K562 (cell line): ENCODE measurements at regions not wholly inside any gene's neighbourhood (a gene's known extent, or its start where the extent isn't known, plus 50 kb on each side); places are given as distances from the start of the nearest gene placed in this dataset.

Experiments
- ATAC-seq: fragments of 200-7000 bp; cut with Tn5 transposase; 3 replicates; pipeline ENCODE4 v1.9.1; 2020; ENCODE audit warnings: moderate library complexity
- BruUV-seq: library from RNA; stranded (reverse); fragments of 400-500 nt; replicated peaks from 2 replicates; lab custom pipeline; 2021; lab: Mats Ljungman, UMichigan
- CTCF ChIA-PET: fragments of 300-600 bp; formaldehyde crosslinking; extraction: SDS; loops from one replicate; lab custom pipeline; 2021; ENCODE audit warnings: low intra/inter-chr PET ratio; lab: Yijun Ruan, JAX
- POLR2A ChIA-PET: fragments of 300-600, 350-650 bp; sonication (Branson Sonifier 250); formaldehyde crosslinking; extraction: SDS; loops from one replicate; lab custom pipeline; 2021; ENCODE audit warnings: antibody characterized with exemption, inconsistent platforms; lab: Yijun Ruan, JAX
- DNase-seq, 4 experiments: peaks; one replicate each; pipeline versions ENCODE4 v3.0.0 to v3.0.0-alpha.2; 2011 to 2018; ENCODE audit warnings: low spot score in 3 of 4, mixed read lengths in 3 of 4; ENCODE audit errors: extremely low read depth in 1 of 4
- FAIRE-seq: peaks from 2 replicates; lab custom pipeline; 2011; peaks lifted over from hg19 to GRCh38; lab: Jason Lieb, UNC
- H2AFZ ChIP-seq: 2 replicates; pipeline ENCODE4 v1.6.0; 2011; ENCODE audit warnings: low read depth, low read length, control low read depth, inconsistent platforms
- H3K27ac ChIP-seq: fragments of 200-600 bp; 3 replicates; pipeline ENCODE4 v1.8.0; 2011; ENCODE audit warnings: low read depth, mild to moderate bottlenecking, control low read depth, inconsistent platforms, low read length, moderate library complexity, mixed read lengths; ENCODE audit errors: extremely low read depth
- H3K27me3 ChIP-seq, 2 experiments: fragments of 300-600 bp in 1 of 2; 2 replicates in 1 of 2; 3 replicates in 1 of 2; pipeline versions ENCODE4 v1.6.0 to v1.8.0; 2011; ENCODE audit warnings: inconsistent platforms in 2 of 2, low read length in 2 of 2, mild to moderate bottlenecking in 1 of 2, mixed read lengths in 1 of 2, moderate library complexity in 1 of 2; ENCODE audit not compliant: control insufficient read depth in 2 of 2, insufficient read depth in 2 of 2
- H3K36me3 ChIP-seq: fragments of 300-600 bp; 3 replicates; pipeline ENCODE4 v1.8.0; 2011; ENCODE audit warnings: mild to moderate bottlenecking, low read length, inconsistent platforms; ENCODE audit not compliant: control insufficient read depth, insufficient read depth
- H3K4me1 ChIP-seq, 2 experiments: fragments of 200-600 bp in 1 of 2; replicated peaks in 1 of 2; 2 replicates in 1 of 2; 3 replicates in 1 of 2; pipeline versions ENCODE4 v1.5.1 to v1.8.0; 2011; ENCODE audit warnings: inconsistent platforms in 2 of 2, low read length in 2 of 2, mild to moderate bottlenecking in 1 of 2, mixed read lengths in 1 of 2, moderate library complexity in 1 of 2; ENCODE audit not compliant: control insufficient read depth in 2 of 2, insufficient read depth in 2 of 2
- H3K4me2 ChIP-seq: 2 replicates; pipeline ENCODE4 v1.6.1; 2011; ENCODE audit warnings: low read length, control low read depth, inconsistent platforms, mixed read lengths; ENCODE audit not compliant: insufficient read depth
- H3K4me3 ChIP-seq: fragments of 200-600 bp; sonication (generic), shearing (Covaris generic); 2 replicates; pipeline ENCODE4 v1.5.1; 2016; ENCODE audit warnings: control low read depth, inconsistent platforms
- H3K79me2 ChIP-seq: fragments of 200-600 bp; 3 replicates; pipeline ENCODE4 v1.8.0; 2011; ENCODE audit warnings: low read length, inconsistent platforms; ENCODE audit not compliant: control insufficient read depth, insufficient read depth
- H3K9ac ChIP-seq, 2 experiments: 2 replicates each; pipeline versions ENCODE4 v1.6.0 to v1.6.1; 2011; ENCODE audit warnings: low read depth in 2 of 2, low read length in 2 of 2, control low read depth in 1 of 2, inconsistent platforms in 1 of 2, mild to moderate bottlenecking in 1 of 2, mixed read lengths in 1 of 2; ENCODE audit not compliant: insufficient read depth in 1 of 2
- H3K9me1 ChIP-seq: one replicate; pipeline ENCODE4 v1.6.0; 2011; ENCODE audit warnings: inconsistent platforms, mild to moderate bottlenecking, low read length, moderate library complexity; ENCODE audit not compliant: control insufficient read depth, insufficient read depth
- H3K9me3 ChIP-seq: replicated peaks from 2 replicates; pipeline ENCODE4 v1.5.1; 2011; ENCODE audit warnings: low read depth, low read length, inconsistent platforms; ENCODE audit not compliant: control insufficient read depth, insufficient read depth
- H4K20me1 ChIP-seq: replicated peaks from 2 replicates; pipeline ENCODE4 v1.6.1; 2011; ENCODE audit warnings: low read length, inconsistent platforms, mixed read lengths; ENCODE audit not compliant: control insufficient read depth, insufficient read depth
- EGR1 ChIP-seq: fragments of 450-650 bp; conservative IDR thresholded peaks from 2 replicates; pipeline ENCODE4 v1.6.1; 2017; ENCODE audit warnings: mild to moderate bottlenecking
- GTF2B ChIP-seq: IDR thresholded peaks from 2 replicates; pipeline ENCODE4 v1.6.1; 2011; ENCODE audit not compliant: insufficient read length; ENCODE audit errors: extremely low read depth
- JUN ChIP-seq, 2 experiments: sonication (generic) in 1 of 2; formaldehyde crosslinking in 1 of 2; IDR thresholded peaks; 2 replicates each; pipeline versions ENCODE4 v1.6.1 to v1.8.0; 2012 to 2022; ENCODE audit warnings: borderline replicate concordance in 2 of 2, mild to moderate bottlenecking in 2 of 2, improper control_type of control experiment in 1 of 2, low read depth in 1 of 2, low read length in 1 of 2, missing genetic modification reagents in 1 of 2
- LARP7 ChIP-seq: fragments of 450-650 bp; IDR thresholded peaks from 2 replicates; pipeline ENCODE4 v1.6.1; 2016
- ZNF12 ChIP-seq: sonication (generic); formaldehyde crosslinking; IDR thresholded peaks from 2 replicates; pipeline ENCODE4 v1.4.0; 2020; ENCODE audit warnings: mild to moderate bottlenecking, missing genetic modification reagents
- WGBS: fragments of 100-300 bp; shearing (Covaris generic); methylation state at CpG from one replicate; pipeline ENCODE4 v1.1.6; 2016; ENCODE audit warnings: low coverage, mixed read lengths; ENCODE audit not compliant: insufficient coverage; ENCODE audit errors: missing lambda C conversion rate; 5-methylcytosine and 5-hydroxymethylcytosine counted together
- in situ Hi-C: fragments of 300-500 bp; cut with MboI; formaldehyde crosslinking; loops from 4 replicates; pipeline ENCODE4 v1.15.0; 2018; ENCODE audit warnings: inconsistent platforms, mixed read lengths
- intact Hi-C: fragments of 100-400 bp; cut with micrococcal nuclease; formaldehyde crosslinking; loops from 2 replicates; pipeline ENCODE4 v1.14.2; 2022

- Histone ChIP-seq H2AFZ (no peak overlapping the region), H3K9me1 (no peaks in the 10 kb centered on the region), H3K27me3 (peaks cover 0 to 3% of the 10 kb centered on the region in 2 experiments; a peak in 1 of 5 replicates), H3K27ac (no peak overlapping the region), H3K36me3 (no peaks in the 10 kb centered on the region), H3K79me2 (no peaks in the 10 kb centered on the region), H3K9me3 (no peaks in the 10 kb centered on the region), H3K9ac (no peak overlapping the region), H4K20me1 (no peaks in the 10 kb centered on the region), H3K4me2 (no peak overlapping the region), H3K4me3 (no peak overlapping the region), H3K4me1 (peaks cover 0 to 10% of the 10 kb centered on the region in 2 experiments; a peak in 3 of 5 replicates)
- POLR2A ChIA-PET, result interaction anchor here (0.6 kb wide), 1 partner anchor 92 kb away, joined by 3 read pairs; no protein-coding TSS in a partner anchor
- DNase-seq, result no peak
- CTCF ChIA-PET, result no interaction called here
- 29% methylated on average over 9 of the region's 12 CpGs for WGBS
- in situ Hi-C loops (no loop called here), intact Hi-C loops (loop anchor here (10.0 kb wide), 1 partner anchor 323 kb away; no protein-coding TSS in a partner anchor)
- BruUV-seq, result no TSS peak
- TF ChIP-seq JUN (IDR thresholded peaks at IDR 0.05; ENCODE audit: borderline replicate concordance, low read depth, low read length) (no peak), JUN (CRISPR knock-in tag; IDR thresholded peaks at IDR 0.05; ENCODE audit: borderline replicate concordance) (no peak), GTF2B (no peak), ZNF12 (CRISPR knock-in tag) (no peak), LARP7 (no peak), EGR1 (no peak)
- FAIRE-seq, result no peak
- ATAC-seq, result no peak
These were observed 130.3 kb upstream of the FUT8 start for GRCh38 chr14:65281991-65282895.
